ENCODE measurements at regions not wholly inside any gene's neighbourhood (a gene's known extent, or its start where the extent isn't known, plus 50 kb on each side); places are given as distances from the start of the nearest gene placed in this dataset.

GRCh38 chr13:110773480-110773879 is 60.0 kb downstream of the ING1 start:
- Mint-ChIP-seq H3K27ac (no peak overlapping the region), H3K4me3 (no peak overlapping the region), H3K27me3 (ENCODE audit: low read depth) (peaks cover 14% of the 10 kb centered on the region), H3K4me1 (ENCODE audit: low read depth) (peaks cover 5% of the 10 kb centered on the region), H3K36me3 (ENCODE audit: insufficient read depth in 2 of 2) (no peaks in the 10 kb centered on the region), H3K9me3 (no peaks in the 10 kb centered on the region)
- DNase-seq (no peak), ATAC-seq (replicated peaks in 1 of 2) (no peak)

- no peak for DNase-seq
- Mint-ChIP-seq H3K27me3 (ENCODE audit: low read depth) (peaks cover 11% of the 10 kb centered on the region), H3K4me1 (ENCODE audit: low read depth) (peaks cover 5% of the 10 kb centered on the region), H3K4me3 (no peak overlapping the region), H3K27ac (no peak overlapping the region), H3K36me3 (ENCODE audit: insufficient read depth in 2 of 2) (no peaks in the 10 kb centered on the region), H3K9me3 (no peaks in the 10 kb centered on the region)
- ATAC-seq (replicated peaks in 1 of 2), result no peak
Measured at GRCh38 chr13:110774051-110774450, 60.6 kb downstream of the ING1 start.

GRCh38 chr13:110774490-110774889 is 61.0 kb downstream of the ING1 start:
- Mint-ChIP-seq H3K4me3 (no peak overlapping the region), H3K27me3 (ENCODE audit: low read depth) (peaks cover 11% of the 10 kb centered on the region), H3K9me3 (no peaks in the 10 kb centered on the region), H3K36me3 (ENCODE audit: insufficient read depth in 2 of 2) (no peaks in the 10 kb centered on the region), H3K27ac (no peak overlapping the region), H3K4me1 (ENCODE audit: low read depth) (peaks cover 5% of the 10 kb centered on the region)
- DNase-seq, result no peak
- ATAC-seq (replicated peaks in 1 of 2), result no peak

GRCh38 chr13:110775576-110775975 is 62.1 kb downstream of the ING1 start:
- H3K27me3 Mint-ChIP-seq (ENCODE audit: low read depth), result peaks cover 2% of the 10 kb centered on the region
- DNase-seq (no peak), ATAC-seq (replicated peaks in 1 of 2) (no peak)
- no peaks in the 10 kb centered on the region for H3K36me3 Mint-ChIP-seq (ENCODE audit: insufficient read depth in 2 of 2)
- no peak overlapping the region for H3K27ac Mint-ChIP-seq
- no peaks in the 10 kb centered on the region for H3K9me3 Mint-ChIP-seq
- H3K4me3 Mint-ChIP-seq, result no peak overlapping the region
- peaks cover 5% of the 10 kb centered on the region for H3K4me1 Mint-ChIP-seq (ENCODE audit: low read depth)

GRCh38 chr13:110777251-110777820 is 63.8 kb downstream of the ING1 start:
- H3K4me3 Mint-ChIP-seq, result no peak overlapping the region
- peaks cover under 1 to 2% of the 10 kb centered on the region in 2 donors for H3K36me3 Mint-ChIP-seq (ENCODE audit: insufficient read depth in 2 of 2)
- ATAC-seq (replicated peaks in 1 of 2), result no peak

GRCh38 chr13:110779022-110779421 is 65.5 kb downstream of the ING1 start:
- ATAC-seq (replicated peaks in 1 of 2) (no peak), DNase-seq (no peak)
- no peak overlapping the region for H3K4me3 Mint-ChIP-seq
- no peaks in the 10 kb centered on the region for H3K27me3 Mint-ChIP-seq (ENCODE audit: low read depth)
- H3K4me1 Mint-ChIP-seq (ENCODE audit: low read depth), result peaks cover 5% of the 10 kb centered on the region
- no peak overlapping the region for H3K27ac Mint-ChIP-seq
- H3K36me3 Mint-ChIP-seq (ENCODE audit: insufficient read depth in 2 of 2), result peaks cover 6% of the 10 kb centered on the region in 2 donors
- H3K9me3 Mint-ChIP-seq, result peaks cover 8 to 10% of the 10 kb centered on the region in 2 donors

More at GRCh38 chr13:110777251-110777820, 63.8 kb downstream of the ING1 start:
- H3K9me3 Mint-ChIP-seq, result peaks cover under 1 to 3% of the 10 kb centered on the region in 2 donors
- DNase-seq, result no peak
- no peak overlapping the region for H3K27ac Mint-ChIP-seq
- H3K4me1 Mint-ChIP-seq (ENCODE audit: low read depth), result peaks cover 5% of the 10 kb centered on the region
- H3K27me3 Mint-ChIP-seq (ENCODE audit: low read depth), result no peaks in the 10 kb centered on the region

- H3K36me3 Mint-ChIP-seq (ENCODE audit: insufficient read depth in 2 of 2), result peaks cover 6% of the 10 kb centered on the region in 2 donors
- H3K9me3 Mint-ChIP-seq, result peaks cover 8 to 10% of the 10 kb centered on the region in 2 donors
- H3K4me1 Mint-ChIP-seq (ENCODE audit: low read depth), result peaks cover 5% of the 10 kb centered on the region
- DNase-seq (no peak), ATAC-seq (replicated peaks in 1 of 2) (no peak)
- no peak overlapping the region for H3K27ac Mint-ChIP-seq
- H3K4me3 Mint-ChIP-seq, result no peak overlapping the region
- H3K27me3 Mint-ChIP-seq (ENCODE audit: low read depth), result no peaks in the 10 kb centered on the region
Measured at GRCh38 chr13:110780422-110780821, 66.9 kb downstream of the ING1 start.

- H3K36me3 Mint-ChIP-seq (ENCODE audit: insufficient read depth in 2 of 2), result peaks cover 6% of the 10 kb centered on the region in 2 donors
- no peak for ATAC-seq (replicated peaks in 1 of 2)
- H3K27ac Mint-ChIP-seq, result no peak overlapping the region
- H3K27me3 Mint-ChIP-seq (ENCODE audit: low read depth), result peaks cover 7% of the 10 kb centered on the region
- no peak overlapping the region for H3K4me3 Mint-ChIP-seq
- no peak for DNase-seq
- H3K9me3 Mint-ChIP-seq, result peaks cover 8 to 10% of the 10 kb centered on the region in 2 donors
- H3K4me1 Mint-ChIP-seq (ENCODE audit: low read depth), result no peaks in the 10 kb centered on the region
Measured at GRCh38 chr13:110782185-110782584, 68.7 kb downstream of the ING1 start.

- H3K27me3 Mint-ChIP-seq (ENCODE audit: low read depth), result peaks cover 13% of the 10 kb centered on the region
- peak; percentile 13 to 78 for ATAC-seq (replicated peaks in 1 of 2)
Measured at GRCh38 chr13:110784704-110785103, 71.2 kb downstream of the ING1 start.

GRCh38 chr13:110788778-110789177 is 75.3 kb downstream of the ING1 start:
- no peak for DNase-seq
- Mint-ChIP-seq H3K36me3 (ENCODE audit: insufficient read depth in 2 of 2) (peaks cover 8 to 12% of the 10 kb centered on the region in 2 donors), H3K4me1 (ENCODE audit: low read depth) (no peaks in the 10 kb centered on the region), H3K4me3 (no peak overlapping the region), H3K27me3 (ENCODE audit: low read depth) (peaks cover 13% of the 10 kb centered on the region), H3K9me3 (peaks cover 5 to 16% of the 10 kb centered on the region in 2 donors), H3K27ac (no peak overlapping the region)
- ATAC-seq (replicated peaks in 1 of 2), result no peak

More at GRCh38 chr13:110784704-110785103, 71.2 kb downstream of the ING1 start:
- peaks cover 6% of the 10 kb centered on the region in 2 donors for H3K36me3 Mint-ChIP-seq (ENCODE audit: insufficient read depth in 2 of 2)
- no peak overlapping the region for H3K4me3 Mint-ChIP-seq
- H3K9me3 Mint-ChIP-seq, result peaks cover 8 to 10% of the 10 kb centered on the region in 2 donors
- no peak overlapping the region for H3K27ac Mint-ChIP-seq
- DNase-seq, result no peak
- H3K4me1 Mint-ChIP-seq (ENCODE audit: low read depth), result no peaks in the 10 kb centered on the region

- Mint-ChIP-seq H3K27ac (no peak overlapping the region), H3K4me1 (ENCODE audit: low read depth) (no peaks in the 10 kb centered on the region), H3K36me3 (ENCODE audit: insufficient read depth in 2 of 2) (peaks cover 8 to 12% of the 10 kb centered on the region in 2 donors), H3K9me3 (peaks cover 5 to 16% of the 10 kb centered on the region in 2 donors), H3K27me3 (ENCODE audit: low read depth) (peaks cover 13% of the 10 kb centered on the region), H3K4me3 (no peak overlapping the region)
- ATAC-seq (replicated peaks in 1 of 2), result no peak
- no peak for DNase-seq
Measured at GRCh38 chr13:110789871-110790270, 76.4 kb downstream of the ING1 start.

- H3K4me1 Mint-ChIP-seq (ENCODE audit: low read depth), result no peaks in the 10 kb centered on the region
- ATAC-seq (replicated peaks in 1 of 2) (no peak), DNase-seq (no peak)
- H3K9me3 Mint-ChIP-seq, result peaks cover 5 to 16% of the 10 kb centered on the region in 2 donors
- peaks cover 8 to 12% of the 10 kb centered on the region in 2 donors for H3K36me3 Mint-ChIP-seq (ENCODE audit: insufficient read depth in 2 of 2)
- peaks cover 13% of the 10 kb centered on the region for H3K27me3 Mint-ChIP-seq (ENCODE audit: low read depth)
- H3K27ac Mint-ChIP-seq, result no peak overlapping the region
- H3K4me3 Mint-ChIP-seq, result no peak overlapping the region
Measured at GRCh38 chr13:110790371-110790770, 76.9 kb downstream of the ING1 start.

GRCh38 chr13:110794209-110794608 is 80.7 kb downstream of the ING1 start:
- Mint-ChIP-seq H3K9me3 (peaks cover 5 to 16% of the 10 kb centered on the region in 2 donors), H3K4me3 (no peak overlapping the region), H3K27ac (no peak overlapping the region), H3K36me3 (ENCODE audit: insufficient read depth in 2 of 2) (peaks cover 8 to 12% of the 10 kb centered on the region in 2 donors), H3K4me1 (ENCODE audit: low read depth) (peaks cover 1% of the 10 kb centered on the region), H3K27me3 (ENCODE audit: low read depth) (peaks cover 34% of the 10 kb centered on the region)
- ATAC-seq (replicated peaks in 1 of 2), result no peak
- DNase-seq, result no peak
